Endodermal cell (in vitro differentiated cells): ENCODE measurements at regions not wholly inside any gene's neighbourhood (a gene's known extent, or its start where the extent isn't known, plus 50 kb on each side); places are given as distances from the start of the nearest gene placed in this dataset.

Source experiments
- DNase-seq: peaks from one replicate; pipeline ENCODE4 v3.0.0-alpha.2; 2017
- H3K27ac ChIP-seq: 2 replicates; pipeline ENCODE4 v1.5.1; 2013; ENCODE audit warnings: mild to moderate bottlenecking, low read depth, low read length, moderate library complexity
- H3K27me3 ChIP-seq: 2 replicates; pipeline ENCODE4 v1.6.1; 2013; ENCODE audit warnings: mild to moderate bottlenecking, low read length, moderate library complexity; ENCODE audit not compliant: insufficient read depth, control insufficient read depth, poor library complexity, severe bottlenecking
- H3K36me3 ChIP-seq: 2 replicates; pipeline ENCODE4 v1.7.0; 2013; ENCODE audit warnings: mild to moderate bottlenecking, low read length, moderate library complexity; ENCODE audit not compliant: control insufficient read depth, insufficient read depth
- H3K4me1 ChIP-seq: one replicate; pipeline ENCODE4 v1.7.0; 2013; ENCODE audit warnings: low read length; ENCODE audit not compliant: control insufficient read depth, insufficient read depth
- H3K4me3 ChIP-seq: 2 replicates; pipeline ENCODE4 v1.5.1; 2013; ENCODE audit warnings: mild to moderate bottlenecking, low read length, moderate library complexity
- H3K9ac ChIP-seq: 2 replicates; pipeline ENCODE4 v1.6.1; 2013; ENCODE audit warnings: mild to moderate bottlenecking, low read length, moderate library complexity; ENCODE audit not compliant: poor library complexity, severe bottlenecking; ENCODE audit errors: extremely low read depth
- H3K9me3 ChIP-seq: 2 replicates; pipeline ENCODE4 v1.6.1; 2013; ENCODE audit warnings: mild to moderate bottlenecking, low read length, moderate library complexity; ENCODE audit not compliant: control insufficient read depth
- H3K27ac Mint-ChIP-seq: 2 replicates; pipeline ENCODE4 v1.8.0; 2020; ENCODE audit warnings: mixed read lengths
- H3K27me3 Mint-ChIP-seq: 2 replicates; pipeline ENCODE4 v1.8.0; 2021; ENCODE audit warnings: mild to moderate bottlenecking, mixed read lengths; ENCODE audit not compliant: insufficient read depth
- H3K36me3 Mint-ChIP-seq: 2 replicates; pipeline ENCODE4 v1.8.0; 2020; ENCODE audit warnings: low read depth, mixed read lengths
- H3K4me1 Mint-ChIP-seq: 2 replicates; pipeline ENCODE4 v1.8.0; 2020; ENCODE audit warnings: mixed read lengths
- H3K4me3 Mint-ChIP-seq: 2 replicates; pipeline ENCODE4 v1.8.0; 2020; ENCODE audit warnings: mild to moderate bottlenecking, moderate library complexity, mixed read lengths
- H3K9me3 Mint-ChIP-seq: 2 replicates; pipeline ENCODE4 v1.8.0; 2020; ENCODE audit warnings: mild to moderate bottlenecking, mixed read lengths
- WGBS, 2 experiments: methylation state at CpG; one replicate each; pipeline versions ENCODE4 v1.1.5 to v1.1.7; 2013; ENCODE audit warnings: missing lambda C conversion rate in 2 of 2, mixed read lengths in 1 of 2; ENCODE audit not compliant: insufficient coverage in 1 of 2, insufficient read length in 1 of 2; 5-methylcytosine and 5-hydroxymethylcytosine counted together
- TF ChIP-seq, protein P1 (sequence below): fragments of 200-600 bp; sonication (generic); conservative IDR thresholded peaks from 2 replicates; pipeline ENCODE4 v1.5.0; 2021; ENCODE audit warnings: antibody characterized with exemption, mild to moderate bottlenecking

DNA sequence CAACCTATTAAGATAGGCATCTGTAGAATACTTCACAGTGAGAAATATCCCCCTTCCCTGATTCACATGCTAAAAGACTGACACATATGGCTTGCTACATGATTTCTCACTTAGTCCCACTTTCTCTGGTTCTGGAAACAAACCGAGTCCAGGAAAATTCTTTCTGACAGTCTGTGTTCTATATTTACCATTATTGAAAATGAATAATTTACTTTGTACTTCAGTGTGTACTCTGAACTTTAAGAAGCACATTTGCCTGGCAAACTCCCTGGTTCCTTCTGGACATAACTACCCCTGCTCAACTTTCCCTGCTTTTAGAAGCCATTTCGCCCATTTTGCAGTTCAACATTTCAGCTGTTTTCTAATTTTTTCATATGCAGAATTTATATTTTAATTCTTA lies 53.6 kb downstream of the APCS start:
- no peaks in the 10 kb centered on the region for H3K4me1 ChIP-seq
- H3K9ac ChIP-seq: no peak overlapping the region
- H3K9me3 ChIP-seq: peaks cover 9% of the 10 kb centered on the region
- H3K4me3 Mint-ChIP-seq: no peak overlapping the region
- no peak for DNase-seq
- no peak overlapping the region for H3K27ac ChIP-seq
- TF ChIP-seq, protein P1, sequence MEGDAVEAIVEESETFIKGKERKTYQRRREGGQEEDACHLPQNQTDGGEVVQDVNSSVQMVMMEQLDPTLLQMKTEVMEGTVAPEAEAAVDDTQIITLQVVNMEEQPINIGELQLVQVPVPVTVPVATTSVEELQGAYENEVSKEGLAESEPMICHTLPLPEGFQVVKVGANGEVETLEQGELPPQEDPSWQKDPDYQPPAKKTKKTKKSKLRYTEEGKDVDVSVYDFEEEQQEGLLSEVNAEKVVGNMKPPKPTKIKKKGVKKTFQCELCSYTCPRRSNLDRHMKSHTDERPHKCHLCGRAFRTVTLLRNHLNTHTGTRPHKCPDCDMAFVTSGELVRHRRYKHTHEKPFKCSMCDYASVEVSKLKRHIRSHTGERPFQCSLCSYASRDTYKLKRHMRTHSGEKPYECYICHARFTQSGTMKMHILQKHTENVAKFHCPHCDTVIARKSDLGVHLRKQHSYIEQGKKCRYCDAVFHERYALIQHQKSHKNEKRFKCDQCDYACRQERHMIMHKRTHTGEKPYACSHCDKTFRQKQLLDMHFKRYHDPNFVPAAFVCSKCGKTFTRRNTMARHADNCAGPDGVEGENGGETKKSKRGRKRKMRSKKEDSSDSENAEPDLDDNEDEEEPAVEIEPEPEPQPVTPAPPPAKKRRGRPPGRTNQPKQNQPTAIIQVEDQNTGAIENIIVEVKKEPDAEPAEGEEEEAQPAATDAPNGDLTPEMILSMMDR: no peak
- no peaks in the 10 kb centered on the region for H3K36me3 ChIP-seq
- no peaks in the 10 kb centered on the region for H3K27me3 ChIP-seq
- no peaks in the 10 kb centered on the region for H3K36me3 Mint-ChIP-seq
- no peaks in the 10 kb centered on the region for H3K27me3 Mint-ChIP-seq
- no peak overlapping the region for H3K4me3 ChIP-seq
- 76% methylated on average over 2 of the region's 2 CpGs; no CpG with 5 or more reads in 1 of the 2 experiments for WGBS, 2 experiments
- H3K27ac Mint-ChIP-seq: no peak overlapping the region
- peaks cover 32% of the 10 kb centered on the region for H3K9me3 Mint-ChIP-seq
- no peaks in the 10 kb centered on the region for H3K4me1 Mint-ChIP-seq

DNA sequence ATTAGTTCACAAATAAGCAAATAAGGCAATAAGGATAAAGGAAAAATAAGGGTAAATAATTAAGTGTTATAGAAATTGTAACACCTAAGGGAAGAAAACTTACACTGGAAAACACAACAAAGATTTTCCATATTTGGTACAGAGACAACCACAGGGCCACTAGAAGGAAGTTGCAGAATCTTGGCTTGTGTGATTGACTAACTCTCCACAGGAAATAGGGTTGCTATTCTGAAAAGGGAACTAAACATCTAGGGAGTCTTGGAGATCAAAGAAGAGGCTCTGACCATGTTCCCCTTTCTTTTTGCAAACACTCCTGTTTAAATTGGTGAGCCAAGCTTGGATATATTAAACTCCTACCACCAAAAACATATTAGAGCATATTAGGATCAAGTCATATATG lies 59.1 kb downstream of the APCS start:
- Mint-ChIP-seq H3K27ac (no peak overlapping the region), H3K27me3 (no peaks in the 10 kb centered on the region), H3K4me1 (no peaks in the 10 kb centered on the region), H3K36me3 (no peaks in the 10 kb centered on the region), H3K4me3 (no peak overlapping the region), H3K9me3 (peaks cover 31% of the 10 kb centered on the region)
- Histone ChIP-seq H3K4me1 (no peaks in the 10 kb centered on the region), H3K9ac (no peak overlapping the region), H3K4me3 (no peak overlapping the region), H3K27me3 (no peaks in the 10 kb centered on the region), H3K9me3 (peaks cover 9% of the 10 kb centered on the region), H3K36me3 (no peaks in the 10 kb centered on the region), H3K27ac (no peak overlapping the region)
- TF ChIP-seq, protein P1: no peak
- DNase-seq: no peak

DNA sequence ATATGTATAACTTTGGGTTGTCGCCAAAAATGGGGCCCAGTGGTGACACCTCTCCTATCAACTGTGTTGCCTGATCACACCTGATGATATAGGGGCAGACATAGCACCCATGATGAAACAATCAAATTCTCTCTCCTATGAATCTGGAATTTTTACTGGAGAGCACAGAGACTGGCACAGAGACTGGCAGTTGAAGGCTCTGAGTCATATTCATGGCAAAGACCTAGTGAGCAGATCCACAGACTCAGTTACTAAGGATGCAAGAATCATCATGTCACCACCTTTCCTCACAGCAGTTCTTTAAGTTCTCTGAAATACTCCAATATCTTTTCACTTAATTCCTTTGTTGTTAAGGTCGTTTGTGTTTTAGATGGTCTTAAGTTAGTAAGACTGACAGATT lies 60.0 kb downstream of the APCS start:
- Histone ChIP-seq H3K4me1 (no peaks in the 10 kb centered on the region), H3K9ac (no peak overlapping the region), H3K9me3 (peaks cover 9% of the 10 kb centered on the region), H3K27me3 (no peaks in the 10 kb centered on the region), H3K36me3 (no peaks in the 10 kb centered on the region), H3K4me3 (no peak overlapping the region), H3K27ac (no peak overlapping the region)
- WGBS, 2 experiments: 91 to 100% methylated on average over 1 of the region's 2 CpGs
- Mint-ChIP-seq H3K4me3 (no peak overlapping the region), H3K27me3 (no peaks in the 10 kb centered on the region), H3K27ac (no peak overlapping the region), H3K36me3 (no peaks in the 10 kb centered on the region), H3K4me1 (no peaks in the 10 kb centered on the region), H3K9me3 (peaks cover 25% of the 10 kb centered on the region)
- DNase-seq: no peak
- TF ChIP-seq, protein P1: no peak
